Esophagus squamous epithelium (tissue), 4 donors: ENCODE measurements at regions not wholly inside any gene's neighbourhood (a gene's known extent, or its start where the extent isn't known, plus 50 kb on each side); places are given as distances from the start of the nearest gene placed in this dataset.

ENCODE experiments used
- CTCF ChIP-seq, 6 experiments: fragments of 450-650 bp in 4 of 6; fragments of 200-600 bp in 2 of 6; sonication (generic) in 2 of 6; IDR thresholded peaks; one replicate each; pipeline ENCODE4 v1.5.1; 2016 to 2019; ENCODE audit warnings: antibody characterized with exemption in 6 of 6, mild to moderate bottlenecking in 4 of 6, moderate library complexity in 4 of 6
- POLR2A ChIP-seq, 4 donors: fragments of 450-650 bp; IDR thresholded peaks; one replicate each; pipeline ENCODE4 v1.6.1; 2017; ENCODE audit warnings: antibody characterized with exemption in 4 of 4, mild to moderate bottlenecking in 4 of 4, moderate library complexity in 3 of 4

GRCh38 chr9:109913461-109913810, 133.4 kb downstream of the PALM2AKAP2 start:
- TF ChIP-seq CTCF (IDR thresholded peaks at IDR 0.05), result no peak
- no peak for TF ChIP-seq POLR2A (IDR thresholded peaks at IDR 0.05)
